A673 (cell line): ENCODE measurements at regions not wholly inside any gene's neighbourhood (a gene's known extent, or its start where the extent isn't known, plus 50 kb on each side); places are given as distances from the start of the nearest gene placed in this dataset.

Experiments used
- BruUV-seq: library from RNA; stranded (reverse); fragments of 400-500 nt; replicated peaks from 2 replicates; lab custom pipeline; 2021; lab: Mats Ljungman, UMichigan
- CTCF ChIA-PET: fragments of 300-600 bp; sonication (Branson Sonifier 250); formaldehyde crosslinking; loops from one replicate; lab custom pipeline; 2022; ENCODE audit warnings: antibody characterized with exemption; lab: Charles Lee
- POLR2A ChIA-PET: fragments of 300-600 bp; sonication (Branson Sonifier 250); formaldehyde crosslinking; loops from one replicate; lab custom pipeline; 2022; ENCODE audit warnings: antibody characterized with exemption; ENCODE audit not compliant: low non-redundant PET; lab: Charles Lee
- DNase-seq: peaks from one replicate; pipeline ENCODE4 v3.0.0-alpha.2; 2015; ENCODE audit warnings: low spot score
- H3K27ac ChIP-seq: fragments of 200-600 bp; sonication (generic); 2 replicates; pipeline ENCODE4 v1.5.1; 2016; ENCODE audit warnings: mixed run types, low read depth, mild to moderate bottlenecking, mixed read lengths, antibody characterized with exemption, low read length; ENCODE audit not compliant: poor library complexity, severe bottlenecking
- H3K27me3 ChIP-seq: fragments of 200-600 bp; sonication (generic); replicated peaks from 2 replicates; pipeline ENCODE4 v1.6.1; 2017; ENCODE audit warnings: mixed run types, low read depth, mild to moderate bottlenecking, mixed read lengths, antibody characterized with exemption, low read length; ENCODE audit not compliant: insufficient read depth, poor library complexity
- H3K36me3 ChIP-seq: fragments of 200-600 bp; sonication (generic); 2 replicates; pipeline ENCODE4 v1.6.1; 2016; ENCODE audit warnings: mixed run types, mild to moderate bottlenecking, mixed read lengths, antibody characterized with exemption, low read length; ENCODE audit not compliant: insufficient read depth, poor library complexity, severe bottlenecking
- H3K4me1 ChIP-seq: fragments of 200-600 bp; sonication (generic); 2 replicates; pipeline ENCODE4 v1.6.1; 2017; ENCODE audit warnings: mixed run types, mild to moderate bottlenecking, mixed read lengths, antibody characterized with exemption, low read length; ENCODE audit not compliant: insufficient read depth, poor library complexity, severe bottlenecking
- H3K4me3 ChIP-seq: fragments of 200-600 bp; sonication (generic); 2 replicates; pipeline ENCODE4 v1.5.1; 2016; ENCODE audit warnings: low read depth, mixed run types, mild to moderate bottlenecking, mixed read lengths, low read length; ENCODE audit not compliant: poor library complexity, severe bottlenecking
- H3K9me3 ChIP-seq: fragments of 200-600 bp; sonication (generic); 2 replicates; pipeline ENCODE4 v1.6.1; 2016; ENCODE audit warnings: mixed run types, low read depth, mild to moderate bottlenecking, mixed read lengths, antibody characterized with exemption, low read length; ENCODE audit not compliant: poor library complexity, severe bottlenecking
- EZH2 ChIP-seq: fragments of 200-600 bp; sonication (generic); IDR thresholded peaks from 2 replicates; pipeline ENCODE4 v1.6.1; 2017; ENCODE audit warnings: borderline replicate concordance, low read depth, mild to moderate bottlenecking, mixed read lengths, antibody characterized with exemption, low read length; ENCODE audit not compliant: poor library complexity, severe bottlenecking
- intact Hi-C: fragments of 100-400 bp; cut with micrococcal nuclease; formaldehyde crosslinking; loops from one replicate; pipeline ENCODE4 v1.10.0; 2022; ENCODE audit not compliant: unreplicated experiment
- TF ChIP-seq, protein P1 (sequence below): fragments of 300-800, 200-600 bp; sonication (generic); conservative IDR thresholded peaks from 2 replicates; pipeline ENCODE4 v1.5.1; 2017; ENCODE audit warnings: low read depth, mild to moderate bottlenecking, antibody characterized with exemption, low read length, moderate library complexity, mixed read lengths

DNA sequence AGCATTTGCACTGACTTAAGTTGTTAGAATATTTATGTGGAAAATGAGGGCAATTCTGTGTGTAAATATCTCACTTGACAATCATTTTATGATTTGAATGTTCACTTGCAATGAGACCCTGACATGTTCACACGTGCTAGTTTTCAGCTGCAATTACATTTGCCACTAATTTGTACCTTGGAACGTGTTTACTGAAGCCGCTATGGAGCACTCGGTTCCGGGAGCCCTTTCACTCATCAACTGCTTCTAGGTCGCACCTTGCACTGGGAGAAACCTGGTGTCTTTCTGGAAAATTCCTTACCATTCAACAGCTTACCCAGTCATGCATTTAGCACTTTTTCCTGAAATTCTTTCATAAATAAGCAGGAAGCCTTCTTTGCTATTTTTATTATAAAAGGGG is 229.6 kb downstream of the ZIC5 start:
- Histone ChIP-seq H3K36me3 (no peaks in the 10 kb centered on the region), H3K27ac (no peak overlapping the region), H3K4me1 (peaks cover 18% of the 10 kb centered on the region), H3K4me3 (no peak overlapping the region), H3K27me3 (no peaks in the 10 kb centered on the region), H3K9me3 (no peaks in the 10 kb centered on the region)
- no peak for DNase-seq
- POLR2A ChIA-PET = no interaction called here
- intact Hi-C loops = no loop called here
- CTCF ChIA-PET = interaction anchor here (0.6 kb wide), 1 partner anchor 270 kb away, joined by 4 read pairs; no protein-coding TSS in a partner anchor
- no peak for TF ChIP-seq EZH2
- TF ChIP-seq, protein P1, sequence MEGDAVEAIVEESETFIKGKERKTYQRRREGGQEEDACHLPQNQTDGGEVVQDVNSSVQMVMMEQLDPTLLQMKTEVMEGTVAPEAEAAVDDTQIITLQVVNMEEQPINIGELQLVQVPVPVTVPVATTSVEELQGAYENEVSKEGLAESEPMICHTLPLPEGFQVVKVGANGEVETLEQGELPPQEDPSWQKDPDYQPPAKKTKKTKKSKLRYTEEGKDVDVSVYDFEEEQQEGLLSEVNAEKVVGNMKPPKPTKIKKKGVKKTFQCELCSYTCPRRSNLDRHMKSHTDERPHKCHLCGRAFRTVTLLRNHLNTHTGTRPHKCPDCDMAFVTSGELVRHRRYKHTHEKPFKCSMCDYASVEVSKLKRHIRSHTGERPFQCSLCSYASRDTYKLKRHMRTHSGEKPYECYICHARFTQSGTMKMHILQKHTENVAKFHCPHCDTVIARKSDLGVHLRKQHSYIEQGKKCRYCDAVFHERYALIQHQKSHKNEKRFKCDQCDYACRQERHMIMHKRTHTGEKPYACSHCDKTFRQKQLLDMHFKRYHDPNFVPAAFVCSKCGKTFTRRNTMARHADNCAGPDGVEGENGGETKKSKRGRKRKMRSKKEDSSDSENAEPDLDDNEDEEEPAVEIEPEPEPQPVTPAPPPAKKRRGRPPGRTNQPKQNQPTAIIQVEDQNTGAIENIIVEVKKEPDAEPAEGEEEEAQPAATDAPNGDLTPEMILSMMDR = no peak
- no TSS peak for BruUV-seq

DNA sequence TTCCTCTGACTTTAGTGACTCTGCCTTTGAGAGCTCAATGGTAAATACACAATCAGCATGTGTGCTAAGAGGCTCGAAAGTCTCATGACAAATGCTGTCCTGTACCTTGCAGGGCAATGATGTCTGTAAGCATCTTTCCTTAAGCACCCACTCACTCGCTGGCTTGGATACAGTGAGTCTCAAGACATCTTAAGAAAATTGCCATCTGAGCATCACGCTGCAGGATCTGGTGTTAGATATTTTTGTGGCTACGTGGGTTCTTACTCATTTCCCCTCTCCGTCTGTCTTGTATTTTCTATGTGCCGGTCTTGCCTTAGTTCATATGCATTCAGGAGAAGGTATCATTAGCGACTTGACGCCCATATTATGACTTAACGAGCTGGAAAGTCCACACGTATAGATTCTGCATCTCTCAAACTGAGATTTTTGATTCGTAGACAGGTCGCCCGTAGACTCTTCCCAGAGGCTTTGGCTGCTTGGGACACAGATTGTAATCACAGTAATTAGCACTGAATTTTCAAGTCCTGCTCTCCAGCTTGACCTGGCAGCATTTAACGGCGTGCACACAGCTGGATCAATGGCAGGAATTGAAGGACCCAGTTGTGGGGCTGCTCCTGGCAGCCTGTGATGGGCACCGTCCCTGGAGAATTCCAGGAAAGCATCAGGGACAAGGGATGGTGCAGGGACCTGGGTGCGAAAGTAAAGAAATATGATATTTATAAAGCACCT is 231.2 kb downstream of the ZIC5 start:
- CTCF ChIA-PET = no interaction called here

DNA sequence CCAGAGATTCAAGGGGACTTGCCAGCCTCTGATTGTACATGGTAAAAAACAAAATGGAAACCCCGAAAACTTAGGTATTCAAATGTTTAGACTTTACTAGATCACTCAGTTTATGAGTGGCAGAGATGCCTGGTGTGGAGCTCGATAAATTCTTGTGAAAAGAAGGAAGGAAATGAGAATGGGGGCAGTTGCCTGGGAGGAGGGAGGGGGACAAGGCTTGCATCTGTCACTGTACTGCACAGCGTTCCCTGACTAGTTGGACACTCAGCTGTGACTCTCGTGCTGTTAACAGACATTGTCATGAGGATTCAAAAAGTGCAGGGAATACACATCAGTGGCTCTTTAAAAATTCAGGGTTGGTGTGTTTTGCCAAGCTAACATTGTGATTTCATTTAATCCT is 232.9 kb downstream of the ZIC5 start:
- CTCF ChIA-PET = no interaction called here
- H3K36me3 ChIP-seq = no peaks in the 10 kb centered on the region
- H3K27me3 ChIP-seq = no peaks in the 10 kb centered on the region
- POLR2A ChIA-PET = no interaction called here
- peaks cover 19% of the 10 kb centered on the region for H3K4me1 ChIP-seq
- TF ChIP-seq, protein P1 = no peak
- TF ChIP-seq EZH2 = no peak
- H3K9me3 ChIP-seq = no peaks in the 10 kb centered on the region
- H3K27ac ChIP-seq = no peak overlapping the region
- DNase-seq = no peak
- no TSS peak for BruUV-seq
- no peak overlapping the region for H3K4me3 ChIP-seq
- intact Hi-C loops = no loop called here

More for the DNA sequence above, 231.2 kb downstream of the ZIC5 start:
- H3K27me3 ChIP-seq = no peaks in the 10 kb centered on the region
- intact Hi-C loops = no loop called here
- no peaks in the 10 kb centered on the region for H3K36me3 ChIP-seq
- DNase-seq = no peak
- TF ChIP-seq, protein P1 = no peak
- TF ChIP-seq EZH2 = no peak
- H3K9me3 ChIP-seq = no peaks in the 10 kb centered on the region
- POLR2A ChIA-PET = no interaction called here
- peaks cover 18% of the 10 kb centered on the region for H3K4me1 ChIP-seq
- no peak overlapping the region for H3K4me3 ChIP-seq
- no peak overlapping the region for H3K27ac ChIP-seq
- BruUV-seq = no TSS peak
